ENCODE measurements at regions not wholly inside any gene's neighbourhood (a gene's known extent, or its start where the extent isn't known, plus 50 kb on each side); places are given as distances from the start of the nearest gene placed in this dataset.
"Not testable (repeated sequence)": the region's sequence is repeated elsewhere in the genome, so short reads cannot be mapped to it uniquely, and the experiment has no call there.

DNA sequence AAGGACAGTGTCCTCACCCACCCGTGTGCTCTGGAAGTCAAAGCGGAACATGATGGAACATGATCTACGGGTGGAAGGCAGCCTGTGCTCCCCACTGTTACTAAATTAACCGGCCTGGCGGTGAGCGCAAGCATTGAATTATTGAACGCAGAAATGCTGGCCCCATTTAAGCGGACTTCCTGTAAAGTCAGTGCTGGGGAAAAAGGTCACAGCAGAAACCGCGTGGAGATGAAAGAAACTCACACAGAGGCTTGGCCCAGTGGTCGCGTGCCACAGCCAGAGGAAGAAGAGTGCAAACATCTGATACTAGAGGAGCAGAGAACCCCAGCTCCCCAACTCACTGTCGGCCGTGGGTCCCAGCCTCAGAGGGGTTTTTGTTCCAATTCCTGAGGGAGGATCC lies 321.2 kb downstream of the ADGRD1 start:
- FAIRE-seq (no peak), DNase-seq (no peak)
- no peak overlapping the region for H3K27ac ChIP-seq (ENCODE audit: low read depth in 1 of 3, low read length in 2 of 3)
- no peaks in the 10 kb centered on the region for H3K9me3 ChIP-seq (ENCODE audit: control insufficient read depth in 2 of 2, insufficient read depth in 1 of 2, low read depth in 1 of 2, low read length in 1 of 2)
- H3K27me3 ChIP-seq (ENCODE audit: control insufficient read depth in 3 of 3, insufficient read depth in 3 of 3, low read length in 3 of 3) = peaks cover 0 to 4% (median 0%) of the 10 kb centered on the region in 3 donors
- no peak overlapping the region for H3K4me3 ChIP-seq (ENCODE audit: low read depth in 1 of 3, low read length in 3 of 3)
- 46 to 62% (median 47%) methylated on average over 14 of the region's 14 CpGs for WGBS, 3 donors
- peaks cover 0 to 9% (median 0%) of the 10 kb centered on the region in 3 donors for H3K4me1 ChIP-seq (ENCODE audit: control insufficient read depth in 3 of 3, insufficient read depth in 2 of 3, low read depth in 1 of 3, low read length in 2 of 3)
- no peaks in the 10 kb centered on the region for H3K36me3 ChIP-seq (ENCODE audit: control insufficient read depth in 3 of 3, insufficient read depth in 2 of 3, low read depth in 1 of 3, low read length in 3 of 3)

- H3K36me3 ChIP-seq (ENCODE audit: control insufficient read depth in 3 of 3, insufficient read depth in 2 of 3, low read depth in 1 of 3, low read length in 3 of 3) = no peaks in the 10 kb centered on the region
- H3K27me3 ChIP-seq (ENCODE audit: control insufficient read depth in 3 of 3, insufficient read depth in 3 of 3, low read length in 3 of 3) = peaks cover 0 to 4% (median 0%) of the 10 kb centered on the region in 3 donors
- FAIRE-seq (no peak), DNase-seq (no peak)
- H3K4me3 ChIP-seq (ENCODE audit: low read depth in 1 of 3, low read length in 3 of 3) = no peak overlapping the region
- H3K4me1 ChIP-seq (ENCODE audit: control insufficient read depth in 3 of 3, insufficient read depth in 2 of 3, low read depth in 1 of 3, low read length in 2 of 3) = peaks cover 0 to 9% (median 0%) of the 10 kb centered on the region in 3 donors
- no peaks in the 10 kb centered on the region for H3K9me3 ChIP-seq (ENCODE audit: control insufficient read depth in 2 of 2, insufficient read depth in 1 of 2, low read depth in 1 of 2, low read length in 1 of 2)
- 77 to 83% (median 81%) methylated on average over 6 of the region's 6 CpGs for WGBS, 3 donors
- H3K27ac ChIP-seq (ENCODE audit: low read depth in 1 of 3, low read length in 2 of 3) = no peak overlapping the region
Observed at GRCh38 chr12:131275824-131276223, 322.1 kb downstream of the ADGRD1 start.

GRCh38 chr12:131276501-131277185 lies 322.9 kb downstream of the ADGRD1 start:
- Histone ChIP-seq H3K27ac (ENCODE audit: low read depth in 1 of 3, low read length in 2 of 3) (no peak overlapping the region), H3K9me3 (ENCODE audit: control insufficient read depth in 2 of 2, insufficient read depth in 1 of 2, low read depth in 1 of 2, low read length in 1 of 2) (no peaks in the 10 kb centered on the region), H3K27me3 (ENCODE audit: control insufficient read depth in 3 of 3, insufficient read depth in 3 of 3, low read length in 3 of 3) (peaks cover 0 to 4% (median 0%) of the 10 kb centered on the region in 3 donors), H3K4me3 (ENCODE audit: low read depth in 1 of 3, low read length in 3 of 3) (no peak overlapping the region), H3K36me3 (ENCODE audit: control insufficient read depth in 3 of 3, insufficient read depth in 2 of 3, low read depth in 1 of 3, low read length in 3 of 3) (no peaks in the 10 kb centered on the region), H3K4me1 (ENCODE audit: control insufficient read depth in 3 of 3, insufficient read depth in 2 of 3, low read depth in 1 of 3, low read length in 2 of 3) (peaks cover 0 to 9% (median 0%) of the 10 kb centered on the region in 3 donors)
- 78 to 80% (median 79%) methylated on average over 12 to 13 of the region's 14 CpGs for WGBS, 3 donors
- DNase-seq = no peak
- no peak for FAIRE-seq

GRCh38 chr12:131277186-131278091 lies 323.7 kb downstream of the ADGRD1 start:
- WGBS, 3 donors = 75 to 84% (median 82%) methylated on average over 15 to 16 of the region's 18 CpGs
- not testable (repeated sequence) for H3K9me3 ChIP-seq (ENCODE audit: control insufficient read depth in 2 of 2, insufficient read depth in 1 of 2, low read depth in 1 of 2, low read length in 1 of 2); H3K36me3 ChIP-seq (ENCODE audit: control insufficient read depth in 3 of 3, insufficient read depth in 2 of 3, low read depth in 1 of 3, low read length in 3 of 3); H3K27ac ChIP-seq (ENCODE audit: low read depth in 1 of 3, low read length in 2 of 3); FAIRE-seq; H3K27me3 ChIP-seq (ENCODE audit: control insufficient read depth in 3 of 3, insufficient read depth in 3 of 3, low read length in 3 of 3); DNase-seq; H3K4me1 ChIP-seq (ENCODE audit: control insufficient read depth in 3 of 3, insufficient read depth in 2 of 3, low read depth in 1 of 3, low read length in 2 of 3); H3K4me3 ChIP-seq (ENCODE audit: low read depth in 1 of 3, low read length in 3 of 3)

- FAIRE-seq; H3K4me3 ChIP-seq (ENCODE audit: low read depth in 1 of 3, low read length in 3 of 3); H3K27me3 ChIP-seq (ENCODE audit: control insufficient read depth in 3 of 3, insufficient read depth in 3 of 3, low read length in 3 of 3); DNase-seq; H3K36me3 ChIP-seq (ENCODE audit: control insufficient read depth in 3 of 3, insufficient read depth in 2 of 3, low read depth in 1 of 3, low read length in 3 of 3); H3K27ac ChIP-seq (ENCODE audit: low read depth in 1 of 3, low read length in 2 of 3); H3K9me3 ChIP-seq (ENCODE audit: control insufficient read depth in 2 of 2, insufficient read depth in 1 of 2, low read depth in 1 of 2, low read length in 1 of 2); H3K4me1 ChIP-seq (ENCODE audit: control insufficient read depth in 3 of 3, insufficient read depth in 2 of 3, low read depth in 1 of 3, low read length in 2 of 3): not testable (repeated sequence)
- 76 to 86% (median 85%) methylated on average over 20 to 21 of the region's 22 CpGs for whole genome bisulfite sequencing, 3 donors
Observed at GRCh38 chr12:131278451-131279115, 324.9 kb downstream of the ADGRD1 start.

DNA sequence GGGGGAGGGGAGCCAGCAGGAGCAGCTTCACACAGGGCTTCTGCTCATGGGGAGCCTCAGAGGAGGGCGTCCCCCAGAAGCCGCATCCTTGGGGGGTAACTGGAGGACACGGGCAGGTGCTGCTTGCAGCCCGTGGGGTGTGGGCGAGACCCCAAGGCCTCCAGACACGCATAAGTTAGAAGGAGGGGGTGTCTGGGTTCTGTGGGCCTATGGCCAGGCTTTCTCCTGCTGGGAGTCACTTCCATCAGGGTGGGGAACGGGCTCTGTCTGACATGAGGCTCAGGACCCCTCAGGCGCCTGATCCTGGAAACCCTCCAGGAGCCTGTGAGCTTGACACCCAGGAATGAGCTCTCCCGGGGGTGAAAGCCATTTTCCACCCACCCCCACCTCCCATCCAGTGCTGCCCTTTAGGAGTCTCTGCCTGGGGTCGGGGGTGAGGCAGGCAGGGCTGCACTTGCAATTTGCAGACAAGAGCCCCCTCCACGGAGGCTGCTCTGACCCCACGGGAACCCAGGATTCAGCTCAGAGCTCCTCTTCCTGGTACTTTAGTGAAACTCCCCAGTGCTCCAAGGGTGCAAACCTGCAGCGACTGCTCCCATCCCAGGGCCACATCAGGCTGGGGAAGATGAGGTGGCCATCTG lies 325.7 kb downstream of the ADGRD1 start:
- Histone ChIP-seq H3K9me3 (ENCODE audit: control insufficient read depth in 2 of 2, insufficient read depth in 1 of 2, low read depth in 1 of 2, low read length in 1 of 2) (no peaks in the 10 kb centered on the region), H3K27ac (ENCODE audit: low read depth in 1 of 3, low read length in 2 of 3) (no peak overlapping the region), H3K4me1 (ENCODE audit: control insufficient read depth in 3 of 3, insufficient read depth in 2 of 3, low read depth in 1 of 3, low read length in 2 of 3) (no peaks in the 10 kb centered on the region), H3K4me3 (ENCODE audit: low read depth in 1 of 3, low read length in 3 of 3) (no peak overlapping the region), H3K27me3 (ENCODE audit: control insufficient read depth in 3 of 3, insufficient read depth in 3 of 3, low read length in 3 of 3) (peaks cover 0 to 3% (median 0%) of the 10 kb centered on the region in 3 donors), H3K36me3 (ENCODE audit: control insufficient read depth in 3 of 3, insufficient read depth in 2 of 3, low read depth in 1 of 3, low read length in 3 of 3) (no peaks in the 10 kb centered on the region)
- no peak for FAIRE-seq
- DNase-seq = no peak
- WGBS, 3 donors = 69 to 74% (median 70%) methylated on average over 13 of the region's 13 CpGs

- Histone ChIP-seq H3K9me3 (ENCODE audit: control insufficient read depth in 2 of 2, insufficient read depth in 1 of 2, low read depth in 1 of 2, low read length in 1 of 2) (no peaks in the 10 kb centered on the region), H3K27ac (ENCODE audit: low read depth in 1 of 3, low read length in 2 of 3) (no peak overlapping the region), H3K36me3 (ENCODE audit: control insufficient read depth in 3 of 3, insufficient read depth in 2 of 3, low read depth in 1 of 3, low read length in 3 of 3) (no peaks in the 10 kb centered on the region), H3K4me3 (ENCODE audit: low read depth in 1 of 3, low read length in 3 of 3) (no peak overlapping the region), H3K27me3 (ENCODE audit: control insufficient read depth in 3 of 3, insufficient read depth in 3 of 3, low read length in 3 of 3) (no peaks in the 10 kb centered on the region), H3K4me1 (ENCODE audit: control insufficient read depth in 3 of 3, insufficient read depth in 2 of 3, low read depth in 1 of 3, low read length in 2 of 3) (no peaks in the 10 kb centered on the region)
- no peak for DNase-seq
- 75 to 79% (median 78%) methylated on average over 9 of the region's 9 CpGs for WGBS, 3 donors
- FAIRE-seq = no peak
Observed at GRCh38 chr12:131280426-131280825, 326.7 kb downstream of the ADGRD1 start.

GRCh38 chr12:131281016-131281415 lies 327.3 kb downstream of the ADGRD1 start:
- WGBS, 3 donors = 74 to 81% (median 79%) methylated on average over 11 of the region's 11 CpGs
- Histone ChIP-seq H3K9me3 (ENCODE audit: control insufficient read depth in 2 of 2, insufficient read depth in 1 of 2, low read depth in 1 of 2, low read length in 1 of 2) (no peaks in the 10 kb centered on the region), H3K27me3 (ENCODE audit: control insufficient read depth in 3 of 3, insufficient read depth in 3 of 3, low read length in 3 of 3) (no peaks in the 10 kb centered on the region), H3K27ac (ENCODE audit: low read depth in 1 of 3, low read length in 2 of 3) (no peak overlapping the region), H3K4me3 (ENCODE audit: low read depth in 1 of 3, low read length in 3 of 3) (no peak overlapping the region), H3K4me1 (ENCODE audit: control insufficient read depth in 3 of 3, insufficient read depth in 2 of 3, low read depth in 1 of 3, low read length in 2 of 3) (no peaks in the 10 kb centered on the region), H3K36me3 (ENCODE audit: control insufficient read depth in 3 of 3, insufficient read depth in 2 of 3, low read depth in 1 of 3, low read length in 3 of 3) (no peaks in the 10 kb centered on the region)
- FAIRE-seq = no peak
- DNase-seq = no peak
